HEK293 (cell line): ENCODE measurements at regions not wholly inside any gene's neighbourhood (a gene's known extent, or its start where the extent isn't known, plus 50 kb on each side); places are given as distances from the start of the nearest gene placed in this dataset.

Experiments used
- CTCF ChIA-PET: fragments of 350-600 bp; formaldehyde crosslinking; extraction: SDS; loops from one replicate; lab custom pipeline; 2021; ENCODE audit warnings: antibody characterized with exemption; lab: Yijun Ruan, JAX
- POLR2A ChIA-PET: fragments of 300-600 bp; formaldehyde crosslinking; extraction: SDS; loops from one replicate; lab custom pipeline; 2020; ENCODE audit warnings: antibody characterized with exemption, inconsistent platforms; lab: Yijun Ruan, JAX
- H3K27ac ChIP-seq: fragments of 200-500 bp; sonication (Bioruptor generic); 2 replicates; pipeline ENCODE4 v1.5.1; 2014; ENCODE audit warnings: low read depth, low read length, control low read depth, inconsistent platforms; ENCODE audit errors: extremely low read depth
- H3K36me3 ChIP-seq, 2 experiments: fragments of 200-500 bp in 1 of 2; sonication (Bioruptor generic) in 1 of 2; 1 replicate in 1 of 2; 2 replicates in 1 of 2; pipeline ENCODE4 v1.5.1; 2014 to 2017; ENCODE audit warnings: inconsistent platforms in 2 of 2, low read length in 2 of 2; ENCODE audit not compliant: control insufficient read depth in 2 of 2, insufficient read depth in 1 of 2
- H3K4me1 ChIP-seq: fragments of 200-500 bp; sonication (Bioruptor generic); 2 replicates; pipeline ENCODE4 v1.5.1; 2014; ENCODE audit warnings: mild to moderate bottlenecking, low read length, inconsistent platforms; ENCODE audit not compliant: control insufficient read depth, insufficient read depth
- H3K4me3 ChIP-seq: 2 replicates; pipeline ENCODE4 v1.5.1; 2011; ENCODE audit warnings: low read depth, mild to moderate bottlenecking, control low read depth, low read length, moderate library complexity
- H3K9me3 ChIP-seq: fragments of 200-500 bp; sonication (Bioruptor generic); 2 replicates; pipeline ENCODE4 v1.5.1; 2014; ENCODE audit warnings: low read depth, low read length, inconsistent platforms; ENCODE audit not compliant: control insufficient read depth, insufficient read depth
- GFI1B ChIP-seq: fragments of 450-650 bp; formaldehyde crosslinking; IDR thresholded peaks from 2 replicates; pipeline ENCODE4 v1.5.1; 2016; ENCODE audit warnings: missing biosample characterization, missing genetic modification characterization
- KLF1 ChIP-seq: fragments of 450-650 bp; formaldehyde crosslinking; IDR thresholded peaks from 2 replicates; pipeline ENCODE4 v1.5.1; 2016; ENCODE audit warnings: missing biosample characterization, missing genetic modification characterization
- MZF1 ChIP-seq: fragments of 450-650 bp; formaldehyde crosslinking; IDR thresholded peaks from 2 replicates; pipeline ENCODE4 v1.5.1; 2017; ENCODE audit warnings: missing biosample characterization, missing genetic modification characterization, borderline replicate concordance
- REPIN1 ChIP-seq: fragments of 450-650 bp; formaldehyde crosslinking; IDR thresholded peaks from 2 replicates; pipeline ENCODE4 v1.5.1; 2017; ENCODE audit warnings: missing biosample characterization, missing genetic modification characterization, low read depth
- TCF7L2 ChIP-seq: IDR thresholded peaks from 2 replicates; pipeline ENCODE4 v1.6.1; 2011; ENCODE audit warnings: low read depth, mild to moderate bottlenecking, inconsistent platforms, low read length, moderate library complexity, borderline replicate concordance
- ZBTB17 ChIP-seq: fragments of 450-650 bp; formaldehyde crosslinking; IDR thresholded peaks from 2 replicates; pipeline ENCODE4 v1.5.1; 2016; ENCODE audit warnings: missing biosample characterization, missing genetic modification characterization
- ZBTB48 ChIP-seq: fragments of 450-650 bp; formaldehyde crosslinking; IDR thresholded peaks from 2 replicates; pipeline ENCODE4 v1.5.1; 2016; ENCODE audit warnings: missing biosample characterization, missing genetic modification characterization
- ZIC2 ChIP-seq: fragments of 450-650 bp; formaldehyde crosslinking; IDR thresholded peaks from 2 replicates; pipeline ENCODE4 v1.5.1; 2016; ENCODE audit warnings: missing biosample characterization, missing genetic modification characterization
- ZNF10 ChIP-seq: fragments of 450-650 bp; formaldehyde crosslinking; IDR thresholded peaks from 2 replicates; pipeline ENCODE4 v1.5.1; 2017; ENCODE audit warnings: missing biosample characterization, missing genetic modification characterization
- ZNF132 ChIP-seq: fragments of 450-650 bp; formaldehyde crosslinking; IDR thresholded peaks from 2 replicates; pipeline ENCODE4 v1.5.1; 2017; ENCODE audit warnings: missing biosample characterization, missing genetic modification characterization, borderline replicate concordance
- ZNF221 ChIP-seq: fragments of 450-650 bp; formaldehyde crosslinking; IDR thresholded peaks from 2 replicates; pipeline ENCODE4 v1.5.1; 2017; ENCODE audit warnings: missing biosample characterization, missing genetic modification characterization, borderline replicate concordance
- ZNF335 ChIP-seq: fragments of 450-650 bp; formaldehyde crosslinking; conservative IDR thresholded peaks from 2 replicates; pipeline ENCODE4 v1.5.1; 2016; ENCODE audit warnings: missing biosample characterization, missing genetic modification characterization
- ZNF571 ChIP-seq: fragments of 450-650 bp; formaldehyde crosslinking; IDR thresholded peaks from 2 replicates; pipeline ENCODE4 v1.5.0; 2017; ENCODE audit warnings: missing biosample characterization, missing genetic modification characterization
- ZNF610 ChIP-seq: fragments of 450-650 bp; formaldehyde crosslinking; IDR thresholded peaks from 2 replicates; pipeline ENCODE4 v1.5.1; 2016; ENCODE audit warnings: missing biosample characterization, missing genetic modification characterization, borderline replicate concordance
- ZNF701 ChIP-seq: fragments of 450-650 bp; formaldehyde crosslinking; IDR thresholded peaks from 2 replicates; pipeline ENCODE4 v1.5.1; 2016; ENCODE audit warnings: missing biosample characterization, missing genetic modification characterization
- ZNF707 ChIP-seq: fragments of 450-650 bp; formaldehyde crosslinking; IDR thresholded peaks from 2 replicates; pipeline ENCODE4 v1.5.1; 2016; ENCODE audit warnings: missing biosample characterization, missing genetic modification characterization
- ZNF76 ChIP-seq: fragments of 450-650 bp; formaldehyde crosslinking; IDR thresholded peaks from 2 replicates; pipeline ENCODE4; 2016; ENCODE audit warnings: low read depth, missing biosample characterization, missing genetic modification characterization, borderline replicate concordance
- TF ChIP-seq, protein P1 (sequence below): fragments of 450-650 bp; formaldehyde crosslinking; IDR thresholded peaks from 2 replicates; pipeline ENCODE4 v1.5.1; 2016; ENCODE audit warnings: missing biosample characterization, missing genetic modification characterization
- TF ChIP-seq, protein P2 (sequence below): fragments of 450-650 bp; formaldehyde crosslinking; IDR thresholded peaks from 2 replicates; pipeline ENCODE4 v1.5.1; 2017; ENCODE audit warnings: missing biosample characterization, missing genetic modification characterization
- TF ChIP-seq, protein P3 (sequence below): fragments of 450-650 bp; formaldehyde crosslinking; IDR thresholded peaks from 2 replicates; pipeline ENCODE4 v1.5.1; 2016; ENCODE audit warnings: missing biosample characterization, missing genetic modification characterization
- TF ChIP-seq, protein P4 (sequence below): fragments of 450-650 bp; formaldehyde crosslinking; IDR thresholded peaks from 2 replicates; pipeline ENCODE4 v1.5.1; 2017; ENCODE audit warnings: missing biosample characterization, missing genetic modification characterization

DNA sequence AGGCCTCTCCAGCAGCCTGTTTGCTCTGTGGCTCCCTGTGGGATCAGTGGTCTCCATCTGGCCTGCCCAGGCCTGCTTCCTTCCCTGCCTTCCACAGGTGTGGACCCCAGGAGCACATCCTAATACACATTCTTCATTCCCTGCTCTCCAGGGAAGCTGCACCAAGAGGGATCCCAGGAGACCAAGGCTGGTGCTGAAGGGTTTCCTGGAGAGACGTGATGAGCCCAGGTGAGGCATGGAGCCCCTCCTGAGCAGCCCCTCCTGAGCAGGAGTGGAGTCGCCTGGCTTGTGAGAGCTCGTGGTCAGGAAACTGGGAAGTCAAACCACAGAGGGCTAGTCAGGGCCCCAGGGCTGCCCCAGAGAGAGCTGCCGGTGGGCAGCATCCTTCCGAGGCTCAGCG, 561.4 kb downstream of the MATN1 start:
- POLR2A ChIA-PET, result no interaction called here
- Histone ChIP-seq H3K27ac (no peak overlapping the region), H3K4me3 (no peak overlapping the region), H3K9me3 (no peaks in the 10 kb centered on the region), H3K36me3 (no peaks in the 10 kb centered on the region), H3K4me1 (no peaks in the 10 kb centered on the region)
- peak; percentile 19; the same call in 1 of the 2 replicates for TF ChIP-seq ZIC2 (tag by site-specific recombination)
- TF ChIP-seq, protein P1, sequence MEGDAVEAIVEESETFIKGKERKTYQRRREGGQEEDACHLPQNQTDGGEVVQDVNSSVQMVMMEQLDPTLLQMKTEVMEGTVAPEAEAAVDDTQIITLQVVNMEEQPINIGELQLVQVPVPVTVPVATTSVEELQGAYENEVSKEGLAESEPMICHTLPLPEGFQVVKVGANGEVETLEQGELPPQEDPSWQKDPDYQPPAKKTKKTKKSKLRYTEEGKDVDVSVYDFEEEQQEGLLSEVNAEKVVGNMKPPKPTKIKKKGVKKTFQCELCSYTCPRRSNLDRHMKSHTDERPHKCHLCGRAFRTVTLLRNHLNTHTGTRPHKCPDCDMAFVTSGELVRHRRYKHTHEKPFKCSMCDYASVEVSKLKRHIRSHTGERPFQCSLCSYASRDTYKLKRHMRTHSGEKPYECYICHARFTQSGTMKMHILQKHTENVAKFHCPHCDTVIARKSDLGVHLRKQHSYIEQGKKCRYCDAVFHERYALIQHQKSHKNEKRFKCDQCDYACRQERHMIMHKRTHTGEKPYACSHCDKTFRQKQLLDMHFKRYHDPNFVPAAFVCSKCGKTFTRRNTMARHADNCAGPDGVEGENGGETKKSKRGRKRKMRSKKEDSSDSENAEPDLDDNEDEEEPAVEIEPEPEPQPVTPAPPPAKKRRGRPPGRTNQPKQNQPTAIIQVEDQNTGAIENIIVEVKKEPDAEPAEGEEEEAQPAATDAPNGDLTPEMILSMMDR (tag by site-specific recombination), result no peak
- no peak for TF ChIP-seq ZNF707 (tag by site-specific recombination)
- CTCF ChIA-PET, result no interaction called here

DNA sequence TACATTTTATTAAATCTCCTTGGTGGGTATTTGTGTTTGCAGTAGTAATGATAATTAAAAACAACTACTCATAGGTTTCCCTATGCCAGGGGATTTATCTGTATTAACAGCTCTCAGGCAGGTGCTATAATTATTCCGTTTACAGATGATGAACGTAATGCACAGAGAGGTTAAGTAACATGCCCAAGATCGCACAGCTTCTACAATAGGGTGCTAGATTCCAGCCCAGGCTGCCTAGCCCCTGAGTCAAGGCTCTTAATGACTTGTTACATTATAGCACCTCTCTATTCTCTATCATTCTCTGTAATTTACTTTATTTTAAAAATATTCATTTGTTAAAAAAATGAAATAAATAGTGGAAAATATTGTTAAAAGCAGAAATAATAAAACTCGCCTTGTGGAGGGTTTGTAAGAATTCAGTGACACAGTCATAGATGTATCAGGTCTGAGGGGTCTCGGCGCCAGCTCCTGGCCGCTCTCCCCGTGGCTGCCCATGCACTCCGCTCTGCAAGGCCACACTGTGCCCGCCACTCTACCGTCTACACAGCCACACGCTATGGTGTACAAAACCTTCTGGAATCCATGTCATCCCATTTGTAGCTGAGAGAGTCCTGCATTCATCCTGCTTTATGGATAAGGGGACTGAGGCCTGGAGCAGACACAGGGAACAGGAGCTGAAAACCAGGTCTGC, 562.2 kb downstream of the MATN1 start:
- Histone ChIP-seq H3K9me3 (no peaks in the 10 kb centered on the region), H3K4me1 (no peaks in the 10 kb centered on the region), H3K4me3 (no peak overlapping the region), H3K27ac (no peak overlapping the region), H3K36me3 (no peaks in the 10 kb centered on the region)
- ChIA-PET POLR2A (no interaction called here), CTCF (interaction anchor here (1.0 kb wide), 1 partner anchor 26 kb away, joined by 3 read pairs; no protein-coding TSS in a partner anchor)
- no peak for TF ChIP-seq ZNF221 (tag by site-specific recombination)
- TF ChIP-seq ZNF10 (tag by site-specific recombination), result no peak
- TF ChIP-seq ZNF132 (tag by site-specific recombination), result no peak
- TF ChIP-seq KLF1 (tag by site-specific recombination), result no peak
- TF ChIP-seq ZBTB17, result no peak
- TF ChIP-seq, protein P2, sequence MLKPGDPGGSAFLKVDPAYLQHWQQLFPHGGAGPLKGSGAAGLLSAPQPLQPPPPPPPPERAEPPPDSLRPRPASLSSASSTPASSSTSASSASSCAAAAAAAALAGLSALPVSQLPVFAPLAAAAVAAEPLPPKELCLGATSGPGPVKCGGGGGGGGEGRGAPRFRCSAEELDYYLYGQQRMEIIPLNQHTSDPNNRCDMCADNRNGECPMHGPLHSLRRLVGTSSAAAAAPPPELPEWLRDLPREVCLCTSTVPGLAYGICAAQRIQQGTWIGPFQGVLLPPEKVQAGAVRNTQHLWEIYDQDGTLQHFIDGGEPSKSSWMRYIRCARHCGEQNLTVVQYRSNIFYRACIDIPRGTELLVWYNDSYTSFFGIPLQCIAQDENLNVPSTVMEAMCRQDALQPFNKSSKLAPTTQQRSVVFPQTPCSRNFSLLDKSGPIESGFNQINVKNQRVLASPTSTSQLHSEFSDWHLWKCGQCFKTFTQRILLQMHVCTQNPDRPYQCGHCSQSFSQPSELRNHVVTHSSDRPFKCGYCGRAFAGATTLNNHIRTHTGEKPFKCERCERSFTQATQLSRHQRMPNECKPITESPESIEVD (tag by site-specific recombination), result no peak
- no peak for TF ChIP-seq ZNF610 (tag by site-specific recombination)
- TF ChIP-seq, protein P3, sequence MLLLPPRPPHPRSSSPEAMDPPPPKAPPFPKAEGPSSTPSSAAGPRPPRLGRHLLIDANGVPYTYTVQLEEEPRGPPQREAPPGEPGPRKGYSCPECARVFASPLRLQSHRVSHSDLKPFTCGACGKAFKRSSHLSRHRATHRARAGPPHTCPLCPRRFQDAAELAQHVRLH, result no peak
- TF ChIP-seq ZBTB48 (tag by site-specific recombination), result no peak
- TF ChIP-seq ZNF571, result no peak
- TF ChIP-seq, protein P4, sequence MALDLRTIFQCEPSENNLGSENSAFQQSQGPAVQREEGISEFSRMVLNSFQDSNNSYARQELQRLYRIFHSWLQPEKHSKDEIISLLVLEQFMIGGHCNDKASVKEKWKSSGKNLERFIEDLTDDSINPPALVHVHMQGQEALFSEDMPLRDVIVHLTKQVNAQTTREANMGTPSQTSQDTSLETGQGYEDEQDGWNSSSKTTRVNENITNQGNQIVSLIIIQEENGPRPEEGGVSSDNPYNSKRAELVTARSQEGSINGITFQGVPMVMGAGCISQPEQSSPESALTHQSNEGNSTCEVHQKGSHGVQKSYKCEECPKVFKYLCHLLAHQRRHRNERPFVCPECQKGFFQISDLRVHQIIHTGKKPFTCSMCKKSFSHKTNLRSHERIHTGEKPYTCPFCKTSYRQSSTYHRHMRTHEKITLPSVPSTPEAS, result no peak
- no peak for TF ChIP-seq GFI1B
- no peak for TF ChIP-seq ZNF335 (tag by site-specific recombination)
- TF ChIP-seq ZNF701 (tag by site-specific recombination), result no peak
- no peak for TF ChIP-seq TCF7L2
- no peak for TF ChIP-seq REPIN1 (tag by site-specific recombination)
- no peak for TF ChIP-seq MZF1 (tag by site-specific recombination)
- TF ChIP-seq ZNF76, result no peak
